ENCODE measurements at regions not wholly inside any gene's neighbourhood (a gene's known extent, or its start where the extent isn't known, plus 50 kb on each side); places are given as distances from the start of the nearest gene placed in this dataset.

DNA sequence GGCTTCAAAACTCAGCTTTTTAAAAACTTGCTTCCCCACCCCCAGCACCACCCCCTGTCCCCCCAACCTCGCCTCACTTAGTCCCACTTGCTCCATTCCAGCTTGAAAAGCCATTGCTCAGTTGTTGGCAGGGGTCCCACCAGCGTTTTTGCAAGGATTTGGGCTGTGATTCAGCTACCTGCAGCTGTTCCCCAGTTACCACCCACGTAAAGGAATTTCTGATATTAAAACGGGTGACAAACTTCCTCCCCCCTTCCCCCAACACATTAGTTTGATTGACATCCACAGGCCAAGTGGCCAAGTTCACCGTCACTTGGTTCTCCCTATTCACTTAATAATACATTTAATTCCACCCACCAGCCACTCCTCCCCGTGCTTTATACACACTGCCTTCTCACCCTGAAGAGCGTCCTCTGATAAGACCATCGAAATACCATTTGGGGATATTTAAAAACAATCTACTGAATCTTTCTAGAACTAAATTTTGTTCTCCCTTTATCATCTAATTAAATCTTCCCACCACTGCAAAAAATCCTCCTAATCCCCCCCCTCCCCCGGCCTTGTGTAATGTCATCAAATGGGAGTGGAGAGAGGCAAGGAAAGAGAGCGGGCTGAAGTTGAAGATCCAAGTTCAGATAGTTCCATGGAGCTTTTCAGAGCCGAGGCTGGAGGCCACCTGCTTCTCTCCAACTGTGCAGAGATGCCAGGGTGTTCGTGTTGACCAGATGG lies 55.1 kb downstream of the SOX9 start:
- peaks cover 2% of the 10 kb centered on the region for H3K9me3 Mint-ChIP-seq (ENCODE audit: low read depth)
- DNase-seq (no peak), ATAC-seq (no peak)
- no peak overlapping the region for H3K27ac Mint-ChIP-seq
- CTCF ChIA-PET, result no interaction called here
- no peaks in the 10 kb centered on the region for H3K27me3 Mint-ChIP-seq
- H3K4me1 Mint-ChIP-seq, result no peaks in the 10 kb centered on the region
- no peaks in the 10 kb centered on the region for H3K36me3 Mint-ChIP-seq
- no peak overlapping the region for H3K4me3 Mint-ChIP-seq

DNA sequence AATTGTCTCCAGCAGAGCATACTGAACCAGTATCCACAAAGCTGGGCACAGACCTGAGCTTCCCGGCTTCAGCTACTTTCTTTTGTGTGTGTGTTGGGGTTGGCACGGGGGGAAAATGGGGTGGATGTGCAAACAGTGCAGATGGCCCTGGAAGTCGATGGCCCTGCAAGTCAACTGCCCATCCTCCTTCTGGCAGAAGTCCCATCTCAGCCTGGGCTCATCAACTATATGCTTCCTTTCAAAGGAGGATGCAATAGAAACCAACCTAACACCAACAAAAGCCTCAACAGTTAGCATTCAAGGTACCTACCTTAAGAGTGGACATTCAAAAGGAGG lies 55.7 kb downstream of the SOX9 start:
- H3K4me1 Mint-ChIP-seq, result no peaks in the 10 kb centered on the region
- no peak overlapping the region for H3K27ac Mint-ChIP-seq
- no peak overlapping the region for H3K4me3 Mint-ChIP-seq
- no peaks in the 10 kb centered on the region for H3K36me3 Mint-ChIP-seq
- H3K27me3 Mint-ChIP-seq, result no peaks in the 10 kb centered on the region
- ATAC-seq (no peak), DNase-seq (no peak)
- CTCF ChIA-PET, result no interaction called here
- peaks cover 4% of the 10 kb centered on the region for H3K9me3 Mint-ChIP-seq (ENCODE audit: low read depth)

DNA sequence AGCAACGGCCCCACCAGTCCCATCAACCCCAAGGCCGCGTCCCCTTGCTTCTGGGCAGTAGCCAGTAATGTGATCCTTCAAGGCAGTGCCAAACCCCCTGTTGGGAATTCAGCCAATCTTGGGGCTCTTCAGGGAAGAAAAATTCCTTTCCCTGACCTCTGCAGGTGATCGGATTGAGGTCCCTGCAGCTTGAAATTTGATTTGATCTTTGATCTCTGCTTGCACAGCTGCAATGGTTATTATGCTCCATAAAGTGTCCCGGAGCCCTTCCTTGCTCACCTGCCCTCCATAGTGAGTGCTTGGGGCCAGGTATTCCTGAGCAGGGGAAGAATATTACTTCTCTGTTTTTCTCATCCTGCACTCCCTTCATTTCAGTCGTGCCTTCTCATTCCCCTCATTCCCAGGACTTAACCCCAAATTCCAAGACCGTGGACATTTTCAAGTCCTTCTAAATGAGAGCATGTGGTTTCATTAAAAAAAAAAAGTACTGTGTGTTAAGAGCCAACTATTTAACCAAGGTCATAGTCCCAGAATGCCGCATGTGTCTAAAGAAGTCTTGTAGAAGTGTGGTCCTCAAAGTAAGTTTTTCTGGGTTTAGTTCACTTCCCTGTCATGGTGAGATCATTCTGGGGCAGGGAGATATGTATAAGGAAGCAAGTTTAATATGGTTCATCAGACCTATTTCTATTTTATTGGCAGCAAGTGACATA lies 56.3 kb downstream of the SOX9 start:
- H3K36me3 Mint-ChIP-seq, result no peaks in the 10 kb centered on the region
- DNase-seq (no peak), ATAC-seq (no peak)
- CTCF ChIA-PET, result interaction anchor here (0.9 kb wide), 1 partner anchor 9 kb away, joined by 3 read pairs; no protein-coding TSS in a partner anchor
- H3K27ac Mint-ChIP-seq, result no peak overlapping the region
- no peaks in the 10 kb centered on the region for H3K4me1 Mint-ChIP-seq
- peaks cover 4% of the 10 kb centered on the region for H3K9me3 Mint-ChIP-seq (ENCODE audit: low read depth)
- no peak overlapping the region for H3K4me3 Mint-ChIP-seq
- no peaks in the 10 kb centered on the region for H3K27me3 Mint-ChIP-seq

DNA sequence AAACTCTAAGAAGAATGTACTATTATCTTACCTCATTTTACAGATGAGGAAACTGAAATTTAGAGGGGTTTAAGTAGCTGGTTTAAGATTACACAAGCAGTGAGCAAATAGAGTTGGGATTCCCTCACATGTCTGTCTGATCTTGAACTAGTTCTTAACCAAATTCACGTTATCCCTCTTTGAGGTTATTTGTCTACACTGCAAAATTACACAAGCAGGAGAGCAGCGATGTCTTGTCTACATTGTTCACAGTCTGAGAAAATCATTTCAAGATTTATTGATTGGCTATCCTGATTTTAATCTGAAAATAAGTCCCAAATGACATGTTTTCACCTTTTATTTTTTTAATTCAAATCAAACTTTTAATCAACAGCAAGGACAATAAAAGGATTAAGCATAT lies 56.9 kb downstream of the SOX9 start:
- H3K4me3 Mint-ChIP-seq, result no peak overlapping the region
- DNase-seq, result no peak
- H3K27ac Mint-ChIP-seq, result no peak overlapping the region
- H3K36me3 Mint-ChIP-seq, result no peaks in the 10 kb centered on the region
- H3K9me3 Mint-ChIP-seq (ENCODE audit: low read depth), result peaks cover 4% of the 10 kb centered on the region
- no peaks in the 10 kb centered on the region for H3K4me1 Mint-ChIP-seq
- CTCF ChIA-PET, result interaction anchor here (0.9 kb wide), 1 partner anchor 9 kb away, joined by 3 read pairs; no protein-coding TSS in a partner anchor
- ATAC-seq, result no peak
- H3K27me3 Mint-ChIP-seq, result no peaks in the 10 kb centered on the region

DNA sequence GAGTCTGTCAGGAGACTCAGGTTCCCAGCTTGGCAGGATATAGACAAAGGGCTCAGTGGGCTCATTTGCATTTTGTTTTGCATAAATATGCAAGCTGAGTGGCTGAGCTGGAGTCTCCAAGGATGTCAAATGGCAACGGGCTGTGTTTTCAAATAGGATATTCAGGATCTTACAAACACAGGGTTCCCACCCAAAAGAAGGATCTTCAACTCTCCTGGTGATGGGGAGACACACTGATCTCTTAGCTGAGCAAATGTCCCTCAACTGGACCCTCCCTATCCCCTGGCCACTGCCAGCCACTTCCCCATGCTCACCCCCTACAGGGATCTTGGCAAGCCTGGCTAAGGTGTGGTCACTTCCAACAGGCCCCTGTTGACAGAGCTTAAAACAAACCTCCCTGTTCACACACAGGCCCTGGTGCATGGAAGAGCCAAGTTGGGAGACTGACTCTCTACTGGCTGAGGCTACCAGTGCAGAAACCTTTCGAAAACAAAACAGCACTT lies 61.6 kb downstream of the SOX9 start:
- no peak for ATAC-seq
- CTCF ChIA-PET, result no interaction called here
- Mint-ChIP-seq H3K9me3 (ENCODE audit: low read depth) (peaks cover 2% of the 10 kb centered on the region), H3K4me3 (no peak overlapping the region), H3K36me3 (no peaks in the 10 kb centered on the region), H3K27ac (no peak overlapping the region), H3K4me1 (no peaks in the 10 kb centered on the region), H3K27me3 (no peaks in the 10 kb centered on the region)
- DNase-seq, result no peak

DNA sequence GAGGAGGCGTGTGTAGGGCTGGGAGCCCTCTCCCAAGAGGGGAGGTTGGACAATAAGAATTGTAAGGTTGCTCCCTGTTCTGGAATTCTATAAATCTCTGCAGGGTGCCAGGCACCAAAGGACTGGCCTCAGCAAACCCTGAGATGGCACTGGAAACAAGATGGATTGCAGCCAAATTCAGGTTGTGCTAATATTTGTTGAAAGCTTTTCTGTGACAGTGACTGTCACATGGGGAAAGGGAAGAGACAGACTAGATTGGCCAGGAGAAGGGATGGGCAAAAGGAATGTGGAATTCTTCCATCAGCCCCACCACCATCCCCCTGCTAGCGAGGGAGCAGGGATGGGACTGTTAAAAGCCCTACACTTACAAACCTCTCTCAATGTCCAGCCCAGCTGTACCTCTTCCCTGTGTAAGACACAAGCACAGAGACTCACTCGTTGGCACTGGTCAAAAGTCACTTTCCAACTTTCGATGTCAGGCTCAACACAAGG lies 62.4 kb downstream of the SOX9 start:
- ATAC-seq (no peak), DNase-seq (no peak)
- H3K27ac Mint-ChIP-seq, result no peak overlapping the region
- CTCF ChIA-PET, result no interaction called here
- H3K4me3 Mint-ChIP-seq, result no peak overlapping the region
- H3K36me3 Mint-ChIP-seq, result no peaks in the 10 kb centered on the region
- H3K4me1 Mint-ChIP-seq, result no peaks in the 10 kb centered on the region
- H3K9me3 Mint-ChIP-seq (ENCODE audit: low read depth), result peaks cover 2% of the 10 kb centered on the region
- no peaks in the 10 kb centered on the region for H3K27me3 Mint-ChIP-seq

DNA sequence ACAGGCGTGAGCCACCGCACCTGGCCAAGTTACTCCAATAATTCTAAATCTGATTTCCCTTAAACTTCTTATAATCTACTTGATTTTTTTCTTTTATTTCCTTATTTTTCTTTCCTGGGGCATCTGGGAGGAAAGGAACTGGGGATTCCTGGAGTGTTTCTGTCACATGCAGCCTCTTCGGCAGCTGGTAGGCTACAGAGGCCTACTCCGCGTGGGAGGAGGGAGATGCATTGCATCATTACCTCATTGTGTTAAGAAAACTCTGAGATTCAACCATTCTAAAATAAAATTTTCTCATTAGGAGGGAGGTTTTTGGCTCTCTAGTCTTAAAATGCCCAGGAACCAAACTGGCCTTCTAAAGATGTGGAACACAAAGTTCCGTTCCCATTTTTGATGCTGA lies 64.0 kb downstream of the SOX9 start:
- CTCF ChIA-PET, result no interaction called here
- no peaks in the 10 kb centered on the region for H3K27me3 Mint-ChIP-seq
- no peak overlapping the region for H3K27ac Mint-ChIP-seq
- H3K4me3 Mint-ChIP-seq, result no peak overlapping the region
- no peaks in the 10 kb centered on the region for H3K36me3 Mint-ChIP-seq
- no peak for DNase-seq
- ATAC-seq, result no peak
- no peaks in the 10 kb centered on the region for H3K4me1 Mint-ChIP-seq
- H3K9me3 Mint-ChIP-seq (ENCODE audit: low read depth), result peaks cover 2% of the 10 kb centered on the region

DNA sequence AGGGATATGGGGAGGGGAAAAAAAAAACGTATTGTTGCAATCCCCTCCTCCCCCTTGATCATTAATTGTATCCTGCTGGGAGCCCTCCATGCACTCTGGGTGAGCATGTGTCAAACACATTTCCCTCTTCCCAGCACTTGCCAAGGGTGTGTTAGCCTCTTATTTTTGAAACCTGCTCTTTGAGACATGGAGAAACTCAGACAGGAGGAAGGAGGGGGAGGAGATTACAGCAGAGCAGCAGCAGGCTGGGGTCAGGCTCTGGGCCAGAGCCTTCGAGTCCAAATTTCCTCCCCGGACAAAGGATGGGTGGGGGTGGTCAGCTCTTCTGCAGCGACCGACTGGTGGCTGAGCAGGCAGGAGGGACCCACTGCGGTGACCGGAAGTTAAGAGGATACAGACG lies 64.7 kb downstream of the SOX9 start:
- Mint-ChIP-seq H3K4me1 (no peaks in the 10 kb centered on the region), H3K27me3 (no peaks in the 10 kb centered on the region), H3K27ac (no peak overlapping the region), H3K9me3 (ENCODE audit: low read depth) (peaks cover 2% of the 10 kb centered on the region), H3K36me3 (no peaks in the 10 kb centered on the region), H3K4me3 (no peak overlapping the region)
- DNase-seq, result no peak
- ATAC-seq, result no peak
- CTCF ChIA-PET, result no interaction called here

DNA sequence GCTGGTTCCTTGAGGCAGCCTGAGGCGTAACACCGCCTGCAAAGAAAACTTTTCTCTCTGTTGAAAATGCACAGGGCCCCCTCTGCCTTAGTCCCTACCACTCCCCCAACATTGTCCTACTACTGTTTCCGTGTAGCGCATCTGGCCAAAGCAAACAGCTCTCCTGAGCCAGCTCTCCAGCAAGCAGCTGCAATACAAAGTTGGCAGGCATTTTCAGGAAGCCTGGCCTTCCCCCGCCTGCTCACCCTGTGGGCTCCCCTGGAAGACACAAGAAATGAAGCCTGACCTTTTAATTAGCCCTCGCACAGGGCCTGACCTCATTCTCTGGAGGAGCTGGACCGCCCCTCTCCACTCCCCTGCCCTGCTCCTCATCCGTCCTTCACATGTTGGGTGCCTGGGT lies 66.7 kb downstream of the SOX9 start:
- H3K4me3 Mint-ChIP-seq, result no peak overlapping the region
- no peaks in the 10 kb centered on the region for H3K4me1 Mint-ChIP-seq
- H3K9me3 Mint-ChIP-seq (ENCODE audit: low read depth), result no peaks in the 10 kb centered on the region
- DNase-seq (no peak), ATAC-seq (no peak)
- H3K36me3 Mint-ChIP-seq, result no peaks in the 10 kb centered on the region
- CTCF ChIA-PET, result no interaction called here
- H3K27ac Mint-ChIP-seq, result no peak overlapping the region
- H3K27me3 Mint-ChIP-seq, result no peaks in the 10 kb centered on the region

DNA sequence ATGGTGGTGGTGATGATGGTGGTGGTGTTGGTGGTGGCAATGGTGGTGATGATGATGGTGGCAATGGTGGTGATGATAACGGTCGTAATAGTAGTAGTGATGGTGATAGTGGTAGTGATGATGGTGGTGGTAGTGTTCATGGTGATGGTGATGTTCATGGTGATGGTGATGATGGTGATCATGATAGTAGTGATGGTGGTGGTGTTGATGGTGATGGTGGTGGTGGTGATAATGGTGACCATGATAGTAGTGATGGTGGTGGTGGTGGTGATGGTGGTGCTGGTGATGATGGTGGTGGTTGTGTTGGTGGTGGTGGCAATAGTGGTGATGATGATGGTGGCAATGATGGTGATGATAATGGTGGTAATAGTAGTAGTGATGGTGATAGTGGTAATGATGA lies 68.0 kb downstream of the SOX9 start:
- Mint-ChIP-seq H3K27ac (no peak overlapping the region), H3K4me3 (no peak overlapping the region), H3K9me3 (ENCODE audit: low read depth) (no peaks in the 10 kb centered on the region), H3K27me3 (no peaks in the 10 kb centered on the region), H3K4me1 (no peaks in the 10 kb centered on the region), H3K36me3 (no peaks in the 10 kb centered on the region)
- ATAC-seq (no peak), DNase-seq (no peak)
- CTCF ChIA-PET, result no interaction called here

DNA sequence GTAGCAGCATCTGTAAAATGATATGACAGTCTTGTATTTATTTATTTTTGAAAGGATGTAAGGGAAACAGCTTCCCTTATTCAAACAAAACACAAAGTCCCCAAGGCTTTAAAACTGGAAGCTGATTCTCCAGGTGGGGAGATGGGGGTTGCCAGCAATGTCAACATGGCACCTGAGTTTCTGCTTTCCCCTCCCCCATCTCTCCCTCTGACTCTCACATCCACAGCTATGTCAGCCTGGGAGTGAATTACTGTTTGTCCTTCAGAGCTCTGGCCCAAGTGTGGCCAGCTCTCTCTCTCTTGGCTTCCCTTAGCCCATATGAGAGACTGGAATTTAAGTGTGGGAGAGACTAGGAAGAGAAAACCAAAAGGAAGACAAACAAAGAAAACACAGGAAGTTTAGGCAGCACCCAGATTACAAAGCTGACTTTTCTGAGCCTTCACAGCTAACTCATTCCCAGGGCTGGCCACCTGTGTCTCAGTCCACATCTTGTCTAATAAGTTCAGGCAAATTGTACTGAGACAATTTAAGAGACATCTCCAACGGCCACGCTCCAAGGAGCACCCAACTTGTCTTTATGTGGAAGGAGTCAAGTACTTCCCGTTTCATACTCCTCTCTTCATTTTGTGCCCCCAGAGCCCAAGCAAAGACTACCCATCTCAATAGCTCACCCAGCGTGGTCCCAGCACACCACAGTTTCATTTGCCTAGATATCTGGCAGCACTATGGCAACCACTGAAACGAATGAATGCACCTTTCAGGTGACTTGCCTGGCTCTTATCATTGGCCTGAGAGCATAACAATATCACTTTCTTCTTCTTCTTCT lies 69.2 kb downstream of the SOX9 start:
- Mint-ChIP-seq H3K27me3 (no peaks in the 10 kb centered on the region), H3K27ac (no peak overlapping the region), H3K4me1 (no peaks in the 10 kb centered on the region), H3K9me3 (ENCODE audit: low read depth) (no peaks in the 10 kb centered on the region), H3K36me3 (no peaks in the 10 kb centered on the region), H3K4me3 (no peak overlapping the region)
- no peak for DNase-seq
- CTCF ChIA-PET, result no interaction called here
- no peak for ATAC-seq

DNA sequence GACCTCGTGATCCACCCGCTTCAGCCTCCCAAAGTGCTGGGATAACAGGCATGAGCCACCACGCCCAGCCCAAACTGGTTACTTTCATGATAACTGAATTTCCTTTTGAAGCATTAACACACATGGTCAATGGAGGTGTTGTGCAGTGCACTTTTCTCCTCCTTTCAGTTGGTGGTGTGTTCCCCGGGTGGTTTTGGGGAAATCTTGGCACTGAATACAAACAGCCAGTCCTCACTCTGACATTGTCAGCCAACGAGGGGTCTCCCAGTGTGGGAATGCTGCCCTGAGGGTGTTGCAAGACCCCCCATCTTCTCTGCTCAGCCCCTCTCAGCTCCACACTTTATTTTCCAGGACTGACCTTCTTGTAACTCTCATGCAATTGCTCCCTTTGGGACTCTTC lies 70.5 kb downstream of the SOX9 start:
- DNase-seq (no peak), ATAC-seq (no peak)
- H3K4me3 Mint-ChIP-seq, result no peak overlapping the region
- peaks cover 3% of the 10 kb centered on the region for H3K9me3 Mint-ChIP-seq (ENCODE audit: low read depth)
- no peak overlapping the region for H3K27ac Mint-ChIP-seq
- no peaks in the 10 kb centered on the region for H3K4me1 Mint-ChIP-seq
- no peaks in the 10 kb centered on the region for H3K36me3 Mint-ChIP-seq
- CTCF ChIA-PET, result interaction anchor here (0.5 kb wide), 1 partner anchor 125 kb away, joined by 3 read pairs; no protein-coding TSS in a partner anchor
- H3K27me3 Mint-ChIP-seq, result no peaks in the 10 kb centered on the region

DNA sequence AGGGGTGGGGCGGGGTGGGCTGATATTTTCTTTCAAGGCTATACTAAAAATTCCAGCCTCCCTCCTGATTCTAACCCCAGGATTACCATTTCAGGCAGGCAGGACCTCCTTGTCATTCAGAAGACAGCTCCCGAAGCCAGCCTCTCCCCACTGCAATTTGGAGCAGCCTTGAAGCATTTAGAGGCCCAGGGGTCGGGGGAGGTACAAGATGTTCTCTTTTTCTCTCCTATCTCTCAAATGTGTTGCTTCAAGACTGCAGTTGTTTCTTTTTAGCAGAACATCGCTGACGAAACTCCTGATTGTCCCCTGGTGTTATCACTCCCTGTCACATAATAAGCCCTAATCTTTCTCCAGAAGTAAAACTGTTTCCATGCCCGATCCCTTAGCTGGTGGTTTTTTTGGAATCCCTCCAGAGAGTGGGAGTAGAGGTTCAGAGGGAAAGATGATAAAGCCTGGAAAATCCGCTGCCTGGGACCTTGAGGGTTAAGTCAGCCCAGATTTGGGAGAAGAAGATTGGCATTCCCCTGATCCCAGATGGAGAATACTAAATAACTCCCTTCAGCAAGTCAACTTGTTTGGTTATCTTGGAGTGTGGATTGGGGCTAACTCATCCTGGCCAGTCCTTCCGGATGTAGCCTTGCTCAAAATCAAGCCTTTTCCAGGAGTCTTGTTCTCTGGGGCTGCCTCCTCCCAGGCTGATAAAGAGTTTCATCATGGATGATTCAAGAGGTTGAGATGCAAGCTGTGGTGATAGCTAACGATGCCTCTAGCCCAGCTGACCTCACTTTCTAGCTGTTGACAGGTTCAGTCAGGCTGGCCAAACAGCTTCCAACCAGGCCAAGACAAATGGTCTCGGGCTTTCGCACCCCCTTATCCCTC lies 71.3 kb downstream of the SOX9 start:
- CTCF ChIA-PET, result no interaction called here
- no peak overlapping the region for H3K27ac Mint-ChIP-seq
- DNase-seq (no peak), ATAC-seq (no peak)
- no peaks in the 10 kb centered on the region for H3K36me3 Mint-ChIP-seq
- peaks cover 3% of the 10 kb centered on the region for H3K9me3 Mint-ChIP-seq (ENCODE audit: low read depth)
- no peak overlapping the region for H3K4me3 Mint-ChIP-seq
- no peaks in the 10 kb centered on the region for H3K4me1 Mint-ChIP-seq
- no peaks in the 10 kb centered on the region for H3K27me3 Mint-ChIP-seq
